Upper lobe of left lung (tissue), 4 donors: ENCODE measurements at regions not wholly inside any gene's neighbourhood (a gene's known extent, or its start where the extent isn't known, plus 50 kb on each side); places are given as distances from the start of the nearest gene placed in this dataset.
"Not testable (repeated sequence)": the region's sequence is repeated elsewhere in the genome, so short reads cannot be mapped to it uniquely, and the experiment has no call there.

Experiments
- POLR2A ChIP-seq, 4 donors: fragments of 450-650 bp; IDR thresholded peaks; one replicate each; pipeline ENCODE4 v1.5.1; 2016 to 2017; ENCODE audit warnings: antibody characterized with exemption in 4 of 4, mild to moderate bottlenecking in 2 of 4
- TF ChIP-seq, protein P1 (sequence below), 6 experiments: fragments of 450-650 bp in 4 of 6; fragments of 200-600 bp in 2 of 6; sonication (generic) in 2 of 6; IDR thresholded peaks; one replicate each; pipeline ENCODE4 v1.5.1; 2016 to 2019; ENCODE audit warnings: antibody characterized with exemption in 6 of 6

DNA sequence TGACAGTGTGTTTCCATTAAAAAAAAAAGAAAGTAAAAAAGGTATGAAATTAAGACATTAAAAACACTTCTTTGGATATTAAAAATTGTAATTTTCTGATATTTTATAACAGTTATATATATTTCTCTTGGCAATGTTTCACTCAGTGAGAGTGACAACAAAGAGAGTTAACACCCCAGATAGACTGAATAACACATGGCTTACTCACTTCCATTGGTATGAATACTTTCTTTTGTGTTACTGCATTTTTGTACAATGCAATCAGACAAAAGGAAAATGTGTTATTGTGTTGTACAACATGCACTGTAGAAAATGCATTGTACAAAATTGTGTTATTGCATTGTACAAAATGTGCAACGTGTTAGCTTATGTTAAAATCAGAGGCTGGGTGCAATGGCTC is 676.6 kb upstream of the AMELY start:
- TF ChIP-seq, protein P1, sequence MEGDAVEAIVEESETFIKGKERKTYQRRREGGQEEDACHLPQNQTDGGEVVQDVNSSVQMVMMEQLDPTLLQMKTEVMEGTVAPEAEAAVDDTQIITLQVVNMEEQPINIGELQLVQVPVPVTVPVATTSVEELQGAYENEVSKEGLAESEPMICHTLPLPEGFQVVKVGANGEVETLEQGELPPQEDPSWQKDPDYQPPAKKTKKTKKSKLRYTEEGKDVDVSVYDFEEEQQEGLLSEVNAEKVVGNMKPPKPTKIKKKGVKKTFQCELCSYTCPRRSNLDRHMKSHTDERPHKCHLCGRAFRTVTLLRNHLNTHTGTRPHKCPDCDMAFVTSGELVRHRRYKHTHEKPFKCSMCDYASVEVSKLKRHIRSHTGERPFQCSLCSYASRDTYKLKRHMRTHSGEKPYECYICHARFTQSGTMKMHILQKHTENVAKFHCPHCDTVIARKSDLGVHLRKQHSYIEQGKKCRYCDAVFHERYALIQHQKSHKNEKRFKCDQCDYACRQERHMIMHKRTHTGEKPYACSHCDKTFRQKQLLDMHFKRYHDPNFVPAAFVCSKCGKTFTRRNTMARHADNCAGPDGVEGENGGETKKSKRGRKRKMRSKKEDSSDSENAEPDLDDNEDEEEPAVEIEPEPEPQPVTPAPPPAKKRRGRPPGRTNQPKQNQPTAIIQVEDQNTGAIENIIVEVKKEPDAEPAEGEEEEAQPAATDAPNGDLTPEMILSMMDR (IDR thresholded peaks at IDR 0.05) = not testable (repeated sequence)
- TF ChIP-seq POLR2A (IDR thresholded peaks at IDR 0.05) = not testable (repeated sequence)
